Upper lobe of left lung (tissue), 6 donors: ENCODE measurements at regions not wholly inside any gene's neighbourhood (a gene's known extent, or its start where the extent isn't known, plus 50 kb on each side); places are given as distances from the start of the nearest gene placed in this dataset.

Experiments used
- ATAC-seq, 2 donors: fragments of 200-7000 bp; cut with Tn5 transposase; one replicate each; pipeline ENCODE4 v1.9.1; 2022; ENCODE audit warnings: mild to moderate bottlenecking in 2 of 2, moderate library complexity in 2 of 2; ENCODE audit not compliant: low FRiP score in 2 of 2
- DNase-seq, 2 donors: peaks; one replicate each; pipeline ENCODE4 v3.0.0-alpha.2; 2019 to 2020
- H3K27ac ChIP-seq, 4 donors: fragments of 200-600 bp; sonication (generic); one replicate each; pipeline ENCODE4 v1.5.1; 2016 to 2019
- H3K27me3 ChIP-seq, 4 donors: fragments of 200-600 bp; sonication (generic); one replicate each; pipeline ENCODE4 v1.5.1; 2017 to 2019
- H3K36me3 ChIP-seq, 4 donors: fragments of 200-600 bp; sonication (generic); one replicate each; pipeline ENCODE4 v1.5.1; 2016 to 2019
- H3K4me1 ChIP-seq, 4 donors: fragments of 200-600 bp; sonication (generic); one replicate each; pipeline ENCODE4 v1.5.1; 2018 to 2019
- H3K4me3 ChIP-seq, 4 donors: fragments of 200-600 bp; sonication (generic); one replicate each; pipeline ENCODE4 v1.5.1; 2017 to 2019; ENCODE audit warnings: mild to moderate bottlenecking in 2 of 4, moderate library complexity in 1 of 4
- H3K9me3 ChIP-seq, 4 donors: fragments of 200-600 bp; sonication (generic); one replicate each; pipeline ENCODE4 v1.5.1; 2018 to 2019
- EP300 ChIP-seq, 4 donors: sonication (generic); formaldehyde crosslinking; IDR thresholded peaks; one replicate each; pipeline ENCODE4 v1.5.1; 2017; ENCODE audit warnings: antibody characterized with exemption in 4 of 4, control low read depth in 2 of 4
- POLR2A ChIP-seq, 4 donors: fragments of 450-650 bp; IDR thresholded peaks; one replicate each; pipeline ENCODE4 v1.5.1; 2016 to 2017; ENCODE audit warnings: antibody characterized with exemption in 4 of 4, mild to moderate bottlenecking in 2 of 4
- POLR2AphosphoS5 ChIP-seq, 2 donors: sonication (generic); formaldehyde crosslinking; IDR thresholded peaks; one replicate each; pipeline ENCODE4 v1.5.1; 2017; ENCODE audit warnings: antibody characterized with exemption in 2 of 2
- WGBS, 2 donors: methylation state at CpG; one replicate each; pipeline ENCODE4 v1.1.5; 2017 to 2018; 5-methylcytosine and 5-hydroxymethylcytosine counted together
- TF ChIP-seq, protein P1 (sequence below), 6 experiments: fragments of 450-650 bp in 4 of 6; fragments of 200-600 bp in 2 of 6; sonication (generic) in 2 of 6; IDR thresholded peaks; one replicate each; pipeline ENCODE4 v1.5.1; 2016 to 2019; ENCODE audit warnings: antibody characterized with exemption in 6 of 6
- donor health status: DM: no; HTN: no; CAD: no; lungs with moderate emphysema.
- donor health status: DM: no; HTN: yes; CAD: no; lungs with severe emphysema.

DNA sequence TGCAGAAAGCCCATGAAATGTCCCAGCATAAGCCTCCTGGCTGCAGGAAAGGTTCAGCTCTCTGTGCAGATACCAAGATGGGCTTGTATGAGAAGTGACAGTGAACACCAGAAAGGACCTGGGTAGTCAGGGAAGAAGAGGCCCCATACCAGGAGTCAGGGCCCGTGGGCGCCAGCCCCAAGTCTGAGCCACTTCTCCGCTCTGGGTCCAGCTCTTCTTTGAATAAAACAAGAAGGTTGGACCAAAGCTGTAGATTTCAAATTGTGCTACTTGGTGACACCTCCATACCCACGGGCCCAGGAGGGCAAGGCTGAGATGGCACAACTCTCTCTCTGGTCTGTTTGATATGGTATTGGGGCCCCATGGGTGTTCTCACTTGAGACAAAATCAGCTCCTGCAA is 261.5 kb downstream of the UACA start:
- WGBS, 2 donors = 89 to 94% methylated on average over 4 of the region's 4 CpGs
- TF ChIP-seq POLR2A (IDR thresholded peaks at IDR 0.05) (no peak), EP300 (IDR thresholded peaks at IDR 0.05) (no peak), POLR2AphosphoS5 (IDR thresholded peaks at IDR 0.05) (no peak)
- TF ChIP-seq, protein P1, sequence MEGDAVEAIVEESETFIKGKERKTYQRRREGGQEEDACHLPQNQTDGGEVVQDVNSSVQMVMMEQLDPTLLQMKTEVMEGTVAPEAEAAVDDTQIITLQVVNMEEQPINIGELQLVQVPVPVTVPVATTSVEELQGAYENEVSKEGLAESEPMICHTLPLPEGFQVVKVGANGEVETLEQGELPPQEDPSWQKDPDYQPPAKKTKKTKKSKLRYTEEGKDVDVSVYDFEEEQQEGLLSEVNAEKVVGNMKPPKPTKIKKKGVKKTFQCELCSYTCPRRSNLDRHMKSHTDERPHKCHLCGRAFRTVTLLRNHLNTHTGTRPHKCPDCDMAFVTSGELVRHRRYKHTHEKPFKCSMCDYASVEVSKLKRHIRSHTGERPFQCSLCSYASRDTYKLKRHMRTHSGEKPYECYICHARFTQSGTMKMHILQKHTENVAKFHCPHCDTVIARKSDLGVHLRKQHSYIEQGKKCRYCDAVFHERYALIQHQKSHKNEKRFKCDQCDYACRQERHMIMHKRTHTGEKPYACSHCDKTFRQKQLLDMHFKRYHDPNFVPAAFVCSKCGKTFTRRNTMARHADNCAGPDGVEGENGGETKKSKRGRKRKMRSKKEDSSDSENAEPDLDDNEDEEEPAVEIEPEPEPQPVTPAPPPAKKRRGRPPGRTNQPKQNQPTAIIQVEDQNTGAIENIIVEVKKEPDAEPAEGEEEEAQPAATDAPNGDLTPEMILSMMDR (IDR thresholded peaks at IDR 0.05) = no peak
- H3K27me3 ChIP-seq = no peaks in the 10 kb centered on the region
- no peak overlapping the region for H3K27ac ChIP-seq
- ATAC-seq (no peak), DNase-seq (no peak)
- H3K4me3 ChIP-seq = no peak overlapping the region
- H3K9me3 ChIP-seq = no peaks in the 10 kb centered on the region
- H3K4me1 ChIP-seq = peaks cover 27 to 32% (median 30%) of the 10 kb centered on the region in 4 donors
- no peaks in the 10 kb centered on the region for H3K36me3 ChIP-seq

DNA sequence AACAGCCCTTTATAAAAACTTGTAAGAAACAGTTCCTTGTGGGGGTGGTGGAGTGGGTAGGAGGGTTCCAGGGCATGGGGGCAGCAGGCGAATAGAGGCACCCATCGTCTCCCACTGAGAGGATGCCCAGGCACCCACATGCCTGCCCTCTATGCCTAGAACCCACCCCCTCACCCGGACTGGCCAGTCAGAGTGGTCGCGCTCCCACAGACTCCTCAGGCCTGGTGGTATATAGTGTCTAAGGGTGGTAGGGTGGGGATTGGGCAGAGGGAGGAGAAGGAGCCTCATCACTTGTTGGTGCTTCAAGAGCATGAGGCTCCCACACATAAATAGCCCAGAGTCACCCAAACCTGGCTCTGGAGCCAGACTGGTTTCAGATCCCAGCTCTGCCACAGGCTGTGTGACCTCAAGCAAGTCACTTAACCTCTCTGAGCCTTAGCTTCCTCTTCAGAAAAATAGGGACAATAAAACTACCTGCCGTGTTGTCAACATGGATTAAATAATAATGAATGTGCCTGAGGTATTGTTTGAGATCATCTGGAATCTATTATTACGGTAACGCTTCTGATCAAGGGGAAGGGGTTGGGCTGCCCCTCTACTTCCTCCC is 262.1 kb downstream of the UACA start:
- Histone ChIP-seq H3K36me3 (no peaks in the 10 kb centered on the region), H3K27me3 (no peaks in the 10 kb centered on the region), H3K27ac (no peak overlapping the region), H3K9me3 (no peaks in the 10 kb centered on the region), H3K4me1 (peaks cover 27 to 32% (median 29%) of the 10 kb centered on the region in 4 donors), H3K4me3 (no peak overlapping the region)
- DNase-seq (no peak), ATAC-seq (no peak)
- 93 to 94% methylated on average over 8 of the region's 8 CpGs for WGBS, 2 donors
- no peak for TF ChIP-seq POLR2AphosphoS5 (IDR thresholded peaks at IDR 0.05)
- TF ChIP-seq EP300 (IDR thresholded peaks at IDR 0.05) = no peak
- TF ChIP-seq, protein P1 (IDR thresholded peaks at IDR 0.05) = no peak
- no peak for TF ChIP-seq POLR2A (IDR thresholded peaks at IDR 0.05)

DNA sequence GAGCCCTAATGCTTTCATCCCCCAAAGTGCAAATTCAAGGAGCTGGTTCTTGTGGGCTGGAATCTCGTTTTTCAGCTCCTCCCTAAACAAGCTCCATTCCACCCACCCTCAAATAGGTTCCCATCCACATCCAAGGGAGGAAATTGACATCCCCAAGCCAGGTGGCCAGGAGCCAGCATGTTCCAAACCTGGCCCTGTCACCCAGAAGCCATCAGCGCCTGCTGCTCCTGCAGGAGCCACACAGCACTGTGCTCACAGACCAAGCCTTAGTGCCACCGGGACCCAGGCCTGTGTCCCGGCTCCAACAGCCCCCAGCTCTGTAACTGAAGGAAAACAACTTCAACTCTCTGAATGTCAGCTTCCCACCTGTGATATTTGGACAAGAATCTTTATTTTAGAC is 263.6 kb downstream of the UACA start:
- Histone ChIP-seq H3K4me1 (peaks cover 13 to 23% (median 17%) of the 10 kb centered on the region in 4 donors), H3K36me3 (no peaks in the 10 kb centered on the region), H3K9me3 (no peaks in the 10 kb centered on the region), H3K27ac (no peak overlapping the region), H3K27me3 (no peaks in the 10 kb centered on the region), H3K4me3 (no peak overlapping the region)
- no peak for TF ChIP-seq POLR2AphosphoS5 (IDR thresholded peaks at IDR 0.05)
- TF ChIP-seq EP300 (IDR thresholded peaks at IDR 0.05) = no peak
- TF ChIP-seq, protein P1 (IDR thresholded peaks at IDR 0.05) = no peak
- TF ChIP-seq POLR2A (IDR thresholded peaks at IDR 0.05) = no peak
- ATAC-seq (no peak), DNase-seq (no peak)
- WGBS, 2 donors = 83 to 87% methylated on average over 1 to 4 of the region's 4 CpGs

DNA sequence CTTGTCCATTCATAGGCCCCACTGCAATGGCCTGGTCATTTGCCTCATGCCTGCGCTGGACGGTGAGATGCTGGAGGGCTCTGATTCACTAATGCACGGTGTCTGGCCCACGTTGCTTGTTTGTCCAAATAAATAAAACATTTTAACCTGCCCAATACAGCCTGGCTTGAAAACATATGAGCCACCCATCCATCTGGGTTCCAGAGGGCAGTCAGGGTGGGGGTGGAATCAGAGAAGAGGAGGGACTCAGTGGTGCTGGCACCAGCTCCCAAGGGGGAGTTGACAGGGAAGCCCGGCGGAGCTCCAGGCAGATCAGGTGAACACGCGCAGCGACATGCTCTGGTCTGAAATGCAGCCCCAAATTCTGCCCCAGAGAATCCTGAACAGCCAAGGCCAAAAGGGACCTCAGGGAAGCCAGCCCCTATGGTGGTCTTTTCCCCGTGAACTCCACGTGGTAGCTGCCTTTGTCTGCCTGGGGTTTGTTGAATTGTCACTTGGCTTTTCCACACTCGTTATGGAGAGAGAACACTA is 265.2 kb downstream of the UACA start:
- Histone ChIP-seq H3K9me3 (no peaks in the 10 kb centered on the region), H3K4me1 (peaks cover 4 to 12% (median 7%) of the 10 kb centered on the region in 4 donors), H3K27ac (no peak overlapping the region), H3K36me3 (no peaks in the 10 kb centered on the region), H3K4me3 (no peak overlapping the region), H3K27me3 (no peaks in the 10 kb centered on the region)
- DNase-seq = no peak
- ATAC-seq = no peak
- whole genome bisulfite sequencing, 2 donors = 95 to 100% methylated on average over 12 of the region's 12 CpGs
- TF ChIP-seq, protein P1 (IDR thresholded peaks at IDR 0.05) = no peak
- TF ChIP-seq EP300 (IDR thresholded peaks at IDR 0.05) (no peak), POLR2A (IDR thresholded peaks at IDR 0.05) (no peak), POLR2AphosphoS5 (IDR thresholded peaks at IDR 0.05) (no peak)

DNA sequence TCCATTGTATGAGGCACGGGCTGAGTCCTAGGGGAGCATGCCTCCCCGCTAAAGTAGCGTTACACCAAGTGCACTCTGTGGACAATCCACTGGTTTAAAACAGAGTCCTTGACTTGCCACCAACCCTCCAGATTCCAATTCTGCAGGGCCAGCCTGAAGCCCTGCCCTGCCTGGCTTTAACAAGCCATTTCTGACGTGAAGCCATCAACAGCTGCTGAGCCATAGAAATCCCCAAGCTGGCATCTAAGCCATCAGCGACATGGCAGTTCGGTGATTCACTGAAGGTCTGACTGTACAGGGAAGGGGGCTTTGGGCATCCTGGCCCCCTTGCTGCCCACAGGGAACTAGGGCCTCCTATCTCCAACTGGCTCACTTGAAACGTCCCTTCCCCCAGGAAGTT is 265.7 kb downstream of the UACA start:
- no peak for DNase-seq
- ATAC-seq = no peak
- TF ChIP-seq, protein P1 (IDR thresholded peaks at IDR 0.05) = no peak
- TF ChIP-seq EP300 (IDR thresholded peaks at IDR 0.05) (no peak), POLR2A (IDR thresholded peaks at IDR 0.05) (no peak), POLR2AphosphoS5 (IDR thresholded peaks at IDR 0.05) (no peak)
- no peaks in the 10 kb centered on the region for H3K9me3 ChIP-seq
- peaks cover 4 to 15% (median 12%) of the 10 kb centered on the region in 4 donors for H3K4me1 ChIP-seq
- no peak overlapping the region for H3K4me3 ChIP-seq
- H3K27ac ChIP-seq = no peak overlapping the region
- 77 to 88% methylated on average over 4 to 7 of the region's 7 CpGs for WGBS, 2 donors
- H3K36me3 ChIP-seq = no peaks in the 10 kb centered on the region
- no peaks in the 10 kb centered on the region for H3K27me3 ChIP-seq
